OCI-LY7 (cell line): ENCODE measurements at regions not wholly inside any gene's neighbourhood (a gene's known extent, or its start where the extent isn't known, plus 50 kb on each side); places are given as distances from the start of the nearest gene placed in this dataset.

Source experiments
- CTCF ChIP-seq: fragments of 200-600 bp; sonication (generic); conservative IDR thresholded peaks from 2 replicates; pipeline ENCODE4 v1.5.1; 2014; ENCODE audit warnings: mild to moderate bottlenecking, antibody characterized with exemption, low read length, moderate library complexity, mixed read lengths
- EZH2phosphoT487 ChIP-seq: fragments of 200-600 bp; sonication (generic); IDR thresholded peaks from 2 replicates; pipeline ENCODE4 v1.6.1; 2018; ENCODE audit warnings: low read depth, borderline replicate concordance, mild to moderate bottlenecking, mixed run types, antibody characterized with exemption, low read length, moderate library complexity, mixed read lengths

GRCh38 chr13:57345526-57345925 is 178.5 kb downstream of the PRR20E start:
- no peak for TF ChIP-seq CTCF
- no peak for TF ChIP-seq EZH2phosphoT487
